ENCODE measurements at regions not wholly inside any gene's neighbourhood (a gene's known extent, or its start where the extent isn't known, plus 50 kb on each side); places are given as distances from the start of the nearest gene placed in this dataset.

GRCh38 chr11:19391026-19391425 lies 150.3 kb upstream of the E2F8 start:
- TF ChIP-seq RAD21 (IDR thresholded peaks at IDR 0.05; ENCODE audit: low read depth) (no peak), USF1 (IDR thresholded peaks at IDR 0.05) (no peak), EGR1 (IDR thresholded peaks at IDR 0.05) (no peak), TEAD4 (IDR thresholded peaks at IDR 0.05) (no peak), REST (IDR thresholded peaks at IDR 0.05; ENCODE audit: low read depth) (no peak), EP300 (IDR thresholded peaks at IDR 0.05; ENCODE audit: borderline replicate concordance) (no peak), CEBPB (IDR thresholded peaks at IDR 0.05) (no peak), CREB1 (IDR thresholded peaks at IDR 0.05; ENCODE audit: low read depth) (no peak), MAX (IDR thresholded peaks at IDR 0.05) (no peak), NFIC (IDR thresholded peaks at IDR 0.05) (no peak), TAF1 (IDR thresholded peaks at IDR 0.05; ENCODE audit: low read depth) (no peak), TCF12 (IDR thresholded peaks at IDR 0.05; ENCODE audit: low read depth) (no peak)

Data from Ishikawa (cell line).